Fibroblast of pulmonary artery (primary cell): ENCODE measurements at regions not wholly inside any gene's neighbourhood (a gene's known extent, or its start where the extent isn't known, plus 50 kb on each side); places are given as distances from the start of the nearest gene placed in this dataset.

ENCODE experiments used
- DNase-seq: peaks from one replicate; pipeline ENCODE4 v3.0.0-alpha.2; 2010; ENCODE audit warnings: low read depth
- H3K4me3 ChIP-seq: replicated peaks from 2 replicates; pipeline ENCODE4 v1.5.1; 2011; ENCODE audit warnings: low read depth, mild to moderate bottlenecking, control low read depth, low read length, moderate library complexity
- CTCF ChIP-seq: IDR thresholded peaks from 2 replicates; pipeline ENCODE4 v1.5.1; 2011; ENCODE audit warnings: mild to moderate bottlenecking, control low read depth, low read length, inconsistent platforms; ENCODE audit errors: missing control alignments

GRCh38 chr17:72175787-72176515, 55.1 kb downstream of the SOX9 start:
- TF ChIP-seq CTCF = no peak
- DNase-seq = peak; percentile 21
- no peak overlapping the region for H3K4me3 ChIP-seq

- no peak for DNase-seq
- no peak for TF ChIP-seq CTCF
- no peak overlapping the region for H3K4me3 ChIP-seq
Observed at GRCh38 chr17:72176516-72176851, 55.7 kb downstream of the SOX9 start.

- TF ChIP-seq CTCF = no peak
- no peak for DNase-seq
- no peak overlapping the region for H3K4me3 ChIP-seq
Observed at GRCh38 chr17:72176951-72177660, 56.3 kb downstream of the SOX9 start.

GRCh38 chr17:72177738-72178137, 56.9 kb downstream of the SOX9 start:
- no peak for DNase-seq
- TF ChIP-seq CTCF = no peak
- no peak overlapping the region for H3K4me3 ChIP-seq

GRCh38 chr17:72182371-72182873, 61.6 kb downstream of the SOX9 start:
- DNase-seq = no peak
- TF ChIP-seq CTCF = no peak
- no peak overlapping the region for H3K4me3 ChIP-seq

- DNase-seq = no peak
- no peak overlapping the region for H3K4me3 ChIP-seq
- TF ChIP-seq CTCF = no peak
Observed at GRCh38 chr17:72183194-72183685, 62.4 kb downstream of the SOX9 start.

- DNase-seq = peak; percentile 84
Observed at GRCh38 chr17:72184805-72185204, 64.0 kb downstream of the SOX9 start.

More at GRCh38 chr17:72184805-72185204, 64.0 kb downstream of the SOX9 start:
- H3K4me3 ChIP-seq = no peak overlapping the region
- TF ChIP-seq CTCF = no peak
